22Rv1 (cell line): ENCODE measurements at regions not wholly inside any gene's neighbourhood (a gene's known extent, or its start where the extent isn't known, plus 50 kb on each side); places are given as distances from the start of the nearest gene placed in this dataset.

Source experiments
- H3K27ac ChIP-seq: fragments of 450-650 bp; 2 replicates; pipeline ENCODE4 v1.5.1; 2017
- ZFX ChIP-seq: fragments of 450-650 bp; IDR thresholded peaks from 2 replicates; pipeline ENCODE4 v1.6.1; 2017; ENCODE audit warnings: antibody characterized with exemption, borderline replicate concordance
- TF ChIP-seq, protein P1 (sequence below): fragments of 450-650 bp; IDR thresholded peaks from 2 replicates; pipeline ENCODE4 v1.5.1; 2017; ENCODE audit warnings: mild to moderate bottlenecking

DNA sequence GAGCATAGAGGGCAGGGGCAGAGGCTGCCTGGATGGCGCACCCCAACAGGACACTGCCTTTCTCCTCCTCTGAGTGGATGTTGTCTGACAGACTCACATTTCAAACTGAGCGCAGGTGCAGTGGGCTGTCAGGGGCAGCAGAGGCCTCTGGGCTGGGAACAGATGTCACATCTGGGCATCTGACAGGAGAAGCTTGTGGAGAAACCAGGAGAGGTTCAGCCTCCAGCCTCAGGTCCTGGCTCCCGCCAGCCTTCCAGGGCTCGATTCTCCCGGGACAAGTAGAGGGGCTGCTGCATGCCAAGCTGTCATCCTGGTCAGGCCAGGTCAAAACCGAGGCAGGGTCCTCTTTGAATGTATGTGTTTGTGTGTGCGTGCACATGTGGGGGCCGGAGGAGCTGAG, 67.7 kb upstream of the SDK2 start:
- H3K27ac ChIP-seq, result no peak overlapping the region
- TF ChIP-seq, protein P1, sequence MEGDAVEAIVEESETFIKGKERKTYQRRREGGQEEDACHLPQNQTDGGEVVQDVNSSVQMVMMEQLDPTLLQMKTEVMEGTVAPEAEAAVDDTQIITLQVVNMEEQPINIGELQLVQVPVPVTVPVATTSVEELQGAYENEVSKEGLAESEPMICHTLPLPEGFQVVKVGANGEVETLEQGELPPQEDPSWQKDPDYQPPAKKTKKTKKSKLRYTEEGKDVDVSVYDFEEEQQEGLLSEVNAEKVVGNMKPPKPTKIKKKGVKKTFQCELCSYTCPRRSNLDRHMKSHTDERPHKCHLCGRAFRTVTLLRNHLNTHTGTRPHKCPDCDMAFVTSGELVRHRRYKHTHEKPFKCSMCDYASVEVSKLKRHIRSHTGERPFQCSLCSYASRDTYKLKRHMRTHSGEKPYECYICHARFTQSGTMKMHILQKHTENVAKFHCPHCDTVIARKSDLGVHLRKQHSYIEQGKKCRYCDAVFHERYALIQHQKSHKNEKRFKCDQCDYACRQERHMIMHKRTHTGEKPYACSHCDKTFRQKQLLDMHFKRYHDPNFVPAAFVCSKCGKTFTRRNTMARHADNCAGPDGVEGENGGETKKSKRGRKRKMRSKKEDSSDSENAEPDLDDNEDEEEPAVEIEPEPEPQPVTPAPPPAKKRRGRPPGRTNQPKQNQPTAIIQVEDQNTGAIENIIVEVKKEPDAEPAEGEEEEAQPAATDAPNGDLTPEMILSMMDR, result no peak
- TF ChIP-seq ZFX, result no peak

DNA sequence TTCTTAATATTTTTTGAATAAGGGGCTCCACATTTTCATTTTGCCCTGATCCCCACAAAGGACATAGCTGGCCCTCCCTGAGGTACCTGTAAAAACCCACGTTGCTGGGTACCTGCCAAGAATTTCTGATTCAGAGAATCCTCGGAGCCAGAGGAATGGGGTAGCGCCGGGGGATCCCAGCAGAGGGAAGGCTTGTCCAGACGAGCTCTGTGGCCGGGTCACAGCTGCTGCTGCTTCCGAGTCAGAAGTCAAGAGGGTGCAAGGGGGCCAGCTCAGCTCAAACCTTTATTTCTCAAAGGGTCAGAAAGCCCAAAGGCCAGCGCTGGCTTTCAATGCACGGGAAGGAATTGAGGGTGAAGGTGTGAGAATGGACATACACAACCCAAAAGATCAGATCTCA, 68.9 kb upstream of the SDK2 start:
- no peak overlapping the region for H3K27ac ChIP-seq
- no peak for TF ChIP-seq ZFX
- TF ChIP-seq, protein P1, result no peak

DNA sequence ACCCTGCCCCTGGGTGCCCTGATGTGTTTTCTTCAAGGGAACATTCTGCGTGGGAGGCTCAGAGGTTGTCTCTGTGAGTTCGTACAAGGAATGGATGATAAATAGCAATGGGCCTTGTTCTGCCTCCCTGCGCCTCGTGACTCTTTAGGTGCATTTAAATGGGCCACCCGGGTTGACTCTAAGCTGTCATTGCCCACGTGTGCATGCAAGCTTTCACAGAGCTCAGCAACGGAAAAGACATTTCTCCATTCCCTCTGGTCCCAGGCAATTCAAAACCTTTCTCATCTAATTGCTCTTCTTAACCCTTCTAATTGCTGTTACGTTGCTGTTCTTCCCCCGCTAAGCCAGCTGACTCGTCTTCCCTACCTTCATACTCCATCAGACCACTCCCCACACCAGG, 71.5 kb upstream of the SDK2 start:
- TF ChIP-seq ZFX, result no peak
- TF ChIP-seq, protein P1, result no peak
- H3K27ac ChIP-seq, result no peak overlapping the region

DNA sequence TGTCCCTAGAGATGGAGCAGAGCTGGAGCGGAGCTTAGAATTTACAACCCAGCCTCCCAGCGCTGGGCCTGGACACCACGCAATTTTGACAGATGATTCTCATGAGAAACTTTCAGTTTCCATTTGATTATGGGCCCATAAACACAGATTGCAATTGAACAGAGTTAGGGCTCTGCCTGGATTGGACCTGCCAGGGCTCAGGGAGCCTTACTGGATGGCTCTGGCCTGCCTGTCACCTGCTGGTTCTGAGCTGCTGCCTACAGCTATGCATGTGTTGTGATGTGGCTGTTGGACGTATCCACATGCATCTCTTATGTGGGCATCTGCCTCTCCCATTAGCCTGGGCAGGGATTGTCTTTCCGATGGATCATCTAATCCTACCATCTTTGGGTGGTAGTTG, 73.4 kb upstream of the SDK2 start:
- TF ChIP-seq ZFX, result no peak
- TF ChIP-seq, protein P1, result no peak
- no peak overlapping the region for H3K27ac ChIP-seq

DNA sequence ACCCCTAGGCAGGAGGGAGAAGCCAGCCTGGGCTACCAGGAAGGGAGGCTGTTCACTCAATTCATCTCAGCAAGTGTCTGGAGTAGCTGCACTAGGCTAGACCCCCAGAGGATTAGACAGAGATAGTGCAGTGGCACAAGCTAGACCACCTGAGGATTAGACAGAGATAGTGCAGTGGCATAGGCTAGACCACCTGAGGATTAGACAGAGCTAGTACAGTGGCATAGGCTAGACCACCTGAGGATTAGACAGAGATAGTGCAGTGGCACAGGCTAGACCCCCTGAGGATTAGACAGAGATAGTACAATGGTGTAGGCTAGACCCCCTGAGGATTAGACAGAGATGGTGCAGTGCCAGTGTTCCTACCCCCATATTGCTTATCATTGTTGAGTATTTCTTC, 74.1 kb upstream of the SDK2 start:
- no peak overlapping the region for H3K27ac ChIP-seq
- no peak for TF ChIP-seq ZFX
- TF ChIP-seq, protein P1, result no peak

DNA sequence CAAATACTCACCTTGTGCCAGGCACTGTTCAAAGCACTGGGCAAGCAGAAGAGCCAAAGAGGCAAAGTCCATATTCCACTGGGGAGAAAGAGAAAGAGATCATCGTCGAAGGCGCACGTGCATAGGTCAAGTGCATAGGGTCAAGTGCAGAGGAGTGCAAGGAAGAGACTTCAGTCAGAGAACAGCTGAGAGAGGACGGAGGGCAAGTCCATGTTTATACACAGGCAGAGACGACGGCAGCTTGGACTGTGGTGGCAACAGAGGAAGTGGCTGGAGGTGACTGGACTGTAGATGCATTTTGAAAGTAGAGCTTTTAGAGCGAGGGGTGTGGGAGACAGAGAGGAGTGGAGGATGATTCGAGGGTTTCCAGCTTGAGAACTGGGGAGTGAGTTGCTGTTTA, 74.7 kb upstream of the SDK2 start:
- H3K27ac ChIP-seq, result no peak overlapping the region
- TF ChIP-seq, protein P1, result no peak
- no peak for TF ChIP-seq ZFX

DNA sequence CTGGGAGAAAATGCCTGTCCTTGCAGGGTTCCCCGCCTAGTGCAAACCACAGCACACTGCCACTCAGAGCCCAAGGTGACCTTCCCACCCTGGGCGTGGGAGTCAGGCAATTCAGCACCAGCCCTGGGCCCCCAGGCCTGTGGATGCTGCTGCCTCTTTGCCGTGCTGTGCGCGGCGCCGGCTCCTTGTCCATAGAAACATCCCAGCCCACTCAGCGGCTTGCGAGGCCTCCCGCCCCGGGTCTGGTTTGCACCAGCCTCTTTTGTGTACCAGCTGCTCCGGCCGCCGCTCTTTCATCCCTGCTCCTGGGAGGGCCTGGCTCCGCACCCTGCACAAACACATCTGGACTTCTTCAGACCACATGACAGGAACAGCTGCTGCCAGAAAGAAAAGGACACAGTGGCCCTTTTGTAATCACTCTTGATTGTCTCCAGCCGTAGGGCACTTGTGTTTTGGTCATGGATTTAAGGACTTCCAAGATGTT, 75.4 kb upstream of the SDK2 start:
- no peak overlapping the region for H3K27ac ChIP-seq
- TF ChIP-seq, protein P1, result no peak
- no peak for TF ChIP-seq ZFX
